ENCODE measurements at regions not wholly inside any gene's neighbourhood (a gene's known extent, or its start where the extent isn't known, plus 50 kb on each side); places are given as distances from the start of the nearest gene placed in this dataset.

GRCh38 chr13:50761406-50761805, 82.1 kb downstream of the DLEU7 start:
- TF ChIP-seq, protein P1, sequence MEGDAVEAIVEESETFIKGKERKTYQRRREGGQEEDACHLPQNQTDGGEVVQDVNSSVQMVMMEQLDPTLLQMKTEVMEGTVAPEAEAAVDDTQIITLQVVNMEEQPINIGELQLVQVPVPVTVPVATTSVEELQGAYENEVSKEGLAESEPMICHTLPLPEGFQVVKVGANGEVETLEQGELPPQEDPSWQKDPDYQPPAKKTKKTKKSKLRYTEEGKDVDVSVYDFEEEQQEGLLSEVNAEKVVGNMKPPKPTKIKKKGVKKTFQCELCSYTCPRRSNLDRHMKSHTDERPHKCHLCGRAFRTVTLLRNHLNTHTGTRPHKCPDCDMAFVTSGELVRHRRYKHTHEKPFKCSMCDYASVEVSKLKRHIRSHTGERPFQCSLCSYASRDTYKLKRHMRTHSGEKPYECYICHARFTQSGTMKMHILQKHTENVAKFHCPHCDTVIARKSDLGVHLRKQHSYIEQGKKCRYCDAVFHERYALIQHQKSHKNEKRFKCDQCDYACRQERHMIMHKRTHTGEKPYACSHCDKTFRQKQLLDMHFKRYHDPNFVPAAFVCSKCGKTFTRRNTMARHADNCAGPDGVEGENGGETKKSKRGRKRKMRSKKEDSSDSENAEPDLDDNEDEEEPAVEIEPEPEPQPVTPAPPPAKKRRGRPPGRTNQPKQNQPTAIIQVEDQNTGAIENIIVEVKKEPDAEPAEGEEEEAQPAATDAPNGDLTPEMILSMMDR (IDR thresholded peaks at IDR 0.05), result no peak
- no peak for TF ChIP-seq POLR2A (IDR thresholded peaks at IDR 0.05)
- TF ChIP-seq EP300 (IDR thresholded peaks at IDR 0.05), result no peak
